HepG2 (cell line): ENCODE measurements at regions not wholly inside any gene's neighbourhood (a gene's known extent, or its start where the extent isn't known, plus 50 kb on each side); places are given as distances from the start of the nearest gene placed in this dataset.

Experiments
- DMTF1 ChIP-seq: sonication (generic); formaldehyde crosslinking; IDR thresholded peaks from 2 replicates; pipeline ENCODE4 v1.4.0; 2020; ENCODE audit warnings: mild to moderate bottlenecking, missing genetic modification reagents
- ELK4 ChIP-seq: sonication (generic); formaldehyde crosslinking; IDR thresholded peaks from 2 replicates; pipeline ENCODE4 v1.9.0; 2021; ENCODE audit warnings: missing genetic modification reagents, borderline replicate concordance
- JUNB ChIP-seq: sonication (generic); formaldehyde crosslinking; IDR thresholded peaks from 2 replicates; pipeline ENCODE4 v1.8.0; 2022; ENCODE audit warnings: missing genetic modification reagents, mild to moderate bottlenecking, borderline replicate concordance
- MTA3 ChIP-seq: sonication (generic); formaldehyde crosslinking; IDR thresholded peaks from 2 replicates; pipeline ENCODE4 v1.4.0; 2020; ENCODE audit warnings: missing genetic modification reagents
- TCF7 ChIP-seq: sonication (generic); IDR thresholded peaks from 2 replicates; pipeline ENCODE4 v1.6.1; 2016; ENCODE audit warnings: antibody characterized with exemption, low read depth
- ZBTB40 ChIP-seq, 2 experiments: fragments of 450-650 bp in 1 of 2; sonication (generic) in 1 of 2; formaldehyde crosslinking in 1 of 2; IDR thresholded peaks; 2 replicates each; pipeline versions ENCODE4 v1.6.1 to v1.8.0; 2016 to 2022; ENCODE audit warnings: antibody characterized with exemption in 1 of 2, mild to moderate bottlenecking in 1 of 2, missing genetic modification reagents in 1 of 2
- ZNF513 ChIP-seq: sonication (generic); formaldehyde crosslinking; conservative IDR thresholded peaks from 2 replicates; pipeline ENCODE4 v1.5.0; 2020; ENCODE audit warnings: missing genetic modification reagents
- ZNF740 ChIP-seq: sonication (generic); formaldehyde crosslinking; IDR thresholded peaks from 2 replicates; pipeline ENCODE4 v1.4.0; 2020; ENCODE audit warnings: missing genetic modification reagents
- ZNF747 ChIP-seq: sonication (generic); formaldehyde crosslinking; IDR thresholded peaks from 2 replicates; pipeline ENCODE4 v1.8.1; 2023; ENCODE audit warnings: missing genetic modification reagents, mild to moderate bottlenecking, borderline replicate concordance
- ZNF776 ChIP-seq: sonication (generic); formaldehyde crosslinking; IDR thresholded peaks from 2 replicates; pipeline ENCODE4 v1.4.0; 2020; ENCODE audit warnings: mild to moderate bottlenecking, missing genetic modification reagents
- TF ChIP-seq, protein P1 (sequence below): sonication (generic); formaldehyde crosslinking; IDR thresholded peaks from 2 replicates; pipeline ENCODE4 v1.5.1; 2020; ENCODE audit warnings: mild to moderate bottlenecking, missing genetic modification reagents, moderate library complexity

DNA sequence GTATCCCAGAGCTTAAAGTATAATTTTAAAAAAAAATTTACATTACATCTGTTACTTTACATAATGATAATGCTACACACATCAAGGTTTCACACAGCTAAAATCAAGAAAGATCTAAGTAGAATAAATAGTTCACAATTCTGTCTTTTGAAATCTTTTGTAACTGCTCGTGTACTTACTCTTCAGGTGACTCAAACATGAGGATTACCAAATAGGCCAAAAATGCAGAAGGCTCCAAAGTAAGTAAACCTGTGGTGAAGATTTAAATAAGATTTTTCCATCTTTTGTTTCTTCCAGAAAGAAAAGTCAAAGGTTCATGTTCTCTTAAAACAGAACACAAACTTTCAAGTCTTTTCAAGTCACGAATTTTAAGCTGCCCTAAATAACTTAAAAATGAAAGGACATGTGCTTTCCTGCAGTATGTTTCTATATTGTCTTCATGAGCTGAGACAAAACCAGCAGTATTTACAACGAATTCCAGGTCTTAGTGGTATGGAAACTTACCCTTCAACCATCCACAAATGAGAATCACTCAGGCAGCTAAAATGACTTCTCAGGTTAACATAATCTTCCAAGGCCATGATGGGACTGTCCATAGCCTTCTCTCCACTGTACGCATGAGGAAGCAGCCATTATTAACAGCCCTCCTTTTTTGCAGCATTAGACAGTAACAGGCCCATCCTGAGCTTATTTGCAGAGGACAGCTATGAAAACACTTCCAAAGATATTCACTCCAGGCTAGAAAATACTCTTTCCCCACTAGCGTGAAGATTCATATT, 172.8 kb upstream of the EDNRA start:
- TF ChIP-seq MTA3 (no peak), ZNF747 (no peak), ELK4 (CRISPR knock-in tag) (no peak), TCF7 (no peak), ZNF513 (CRISPR knock-in tag) (no peak), ZNF776 (CRISPR knock-in tag) (no peak), JUNB (CRISPR knock-in tag) (no peak), ZNF740 (CRISPR knock-in tag) (no peak), ZBTB40 (IDR thresholded peaks at IDR 0.05) (no peak), ZBTB40 (CRISPR knock-in tag; IDR thresholded peaks at IDR 0.05) (no peak), DMTF1 (CRISPR knock-in tag) (no peak)
- TF ChIP-seq, protein P1, sequence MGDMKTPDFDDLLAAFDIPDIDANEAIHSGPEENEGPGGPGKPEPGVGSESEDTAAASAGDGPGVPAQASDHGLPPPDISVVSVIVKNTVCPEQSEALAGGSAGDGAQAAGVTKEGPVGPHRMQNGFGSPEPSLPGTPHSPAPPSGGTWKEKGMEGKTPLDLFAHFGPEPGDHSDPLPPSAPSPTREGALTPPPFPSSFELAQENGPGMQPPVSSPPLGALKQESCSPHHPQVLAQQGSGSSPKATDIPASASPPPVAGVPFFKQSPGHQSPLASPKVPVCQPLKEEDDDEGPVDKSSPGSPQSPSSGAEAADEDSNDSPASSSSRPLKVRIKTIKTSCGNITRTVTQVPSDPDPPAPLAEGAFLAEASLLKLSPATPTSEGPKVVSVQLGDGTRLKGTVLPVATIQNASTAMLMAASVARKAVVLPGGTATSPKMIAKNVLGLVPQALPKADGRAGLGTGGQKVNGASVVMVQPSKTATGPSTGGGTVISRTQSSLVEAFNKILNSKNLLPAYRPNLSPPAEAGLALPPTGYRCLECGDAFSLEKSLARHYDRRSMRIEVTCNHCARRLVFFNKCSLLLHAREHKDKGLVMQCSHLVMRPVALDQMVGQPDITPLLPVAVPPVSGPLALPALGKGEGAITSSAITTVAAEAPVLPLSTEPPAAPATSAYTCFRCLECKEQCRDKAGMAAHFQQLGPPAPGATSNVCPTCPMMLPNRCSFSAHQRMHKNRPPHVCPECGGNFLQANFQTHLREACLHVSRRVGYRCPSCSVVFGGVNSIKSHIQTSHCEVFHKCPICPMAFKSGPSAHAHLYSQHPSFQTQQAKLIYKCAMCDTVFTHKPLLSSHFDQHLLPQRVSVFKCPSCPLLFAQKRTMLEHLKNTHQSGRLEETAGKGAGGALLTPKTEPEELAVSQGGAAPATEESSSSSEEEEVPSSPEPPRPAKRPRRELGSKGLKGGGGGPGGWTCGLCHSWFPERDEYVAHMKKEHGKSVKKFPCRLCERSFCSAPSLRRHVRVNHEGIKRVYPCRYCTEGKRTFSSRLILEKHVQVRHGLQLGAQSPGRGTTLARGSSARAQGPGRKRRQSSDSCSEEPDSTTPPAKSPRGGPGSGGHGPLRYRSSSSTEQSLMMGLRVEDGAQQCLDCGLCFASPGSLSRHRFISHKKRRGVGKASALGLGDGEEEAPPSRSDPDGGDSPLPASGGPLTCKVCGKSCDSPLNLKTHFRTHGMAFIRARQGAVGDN (CRISPR knock-in tag): no peak
